Cardiac fibroblast (primary cell): ENCODE measurements at regions not wholly inside any gene's neighbourhood (a gene's known extent, or its start where the extent isn't known, plus 50 kb on each side); places are given as distances from the start of the nearest gene placed in this dataset.

Experiments used
- DNase-seq, 2 donors: peaks; one replicate each; pipeline versions ENCODE4 v3.0.0 to v3.0.0-alpha.2; 2010; ENCODE audit warnings: low read depth in 2 of 2
- H3K4me3 ChIP-seq, 2 donors: replicated peaks in 1 of 2; 1 replicate in 1 of 2; 2 replicates in 1 of 2; pipeline ENCODE4 v1.5.1; 2011; ENCODE audit warnings: low read depth in 2 of 2, low read length in 2 of 2, mild to moderate bottlenecking in 2 of 2, moderate library complexity in 1 of 2
- TF ChIP-seq, protein P1 (sequence below): IDR thresholded peaks from one replicate; pipeline ENCODE4 v1.5.1; 2011; ENCODE audit warnings: low read depth, mild to moderate bottlenecking, low read length, inconsistent platforms

DNA sequence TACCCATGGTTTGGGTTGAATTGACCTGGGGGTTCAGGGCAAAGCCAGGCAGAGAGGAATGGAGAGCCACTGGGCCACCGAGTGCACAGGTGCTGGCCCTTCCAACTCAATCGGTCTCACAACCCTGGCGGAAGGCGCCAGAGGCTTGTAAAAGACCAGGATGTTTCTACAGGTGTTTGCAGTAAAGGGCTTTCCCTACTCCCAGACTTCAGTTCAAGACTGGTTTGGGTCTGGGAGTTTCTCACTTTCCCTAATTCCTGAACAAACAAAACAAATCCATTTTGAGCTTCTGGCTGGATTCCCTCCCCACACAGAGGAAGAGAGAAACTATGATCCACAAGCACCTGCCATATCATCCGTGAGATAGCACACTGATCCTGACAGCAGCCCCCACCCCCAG, 125.2 kb upstream of the KLF4 start:
- no peak overlapping the region for H3K4me3 ChIP-seq
- DNase-seq: no peak
- TF ChIP-seq, protein P1, sequence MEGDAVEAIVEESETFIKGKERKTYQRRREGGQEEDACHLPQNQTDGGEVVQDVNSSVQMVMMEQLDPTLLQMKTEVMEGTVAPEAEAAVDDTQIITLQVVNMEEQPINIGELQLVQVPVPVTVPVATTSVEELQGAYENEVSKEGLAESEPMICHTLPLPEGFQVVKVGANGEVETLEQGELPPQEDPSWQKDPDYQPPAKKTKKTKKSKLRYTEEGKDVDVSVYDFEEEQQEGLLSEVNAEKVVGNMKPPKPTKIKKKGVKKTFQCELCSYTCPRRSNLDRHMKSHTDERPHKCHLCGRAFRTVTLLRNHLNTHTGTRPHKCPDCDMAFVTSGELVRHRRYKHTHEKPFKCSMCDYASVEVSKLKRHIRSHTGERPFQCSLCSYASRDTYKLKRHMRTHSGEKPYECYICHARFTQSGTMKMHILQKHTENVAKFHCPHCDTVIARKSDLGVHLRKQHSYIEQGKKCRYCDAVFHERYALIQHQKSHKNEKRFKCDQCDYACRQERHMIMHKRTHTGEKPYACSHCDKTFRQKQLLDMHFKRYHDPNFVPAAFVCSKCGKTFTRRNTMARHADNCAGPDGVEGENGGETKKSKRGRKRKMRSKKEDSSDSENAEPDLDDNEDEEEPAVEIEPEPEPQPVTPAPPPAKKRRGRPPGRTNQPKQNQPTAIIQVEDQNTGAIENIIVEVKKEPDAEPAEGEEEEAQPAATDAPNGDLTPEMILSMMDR: no peak

DNA sequence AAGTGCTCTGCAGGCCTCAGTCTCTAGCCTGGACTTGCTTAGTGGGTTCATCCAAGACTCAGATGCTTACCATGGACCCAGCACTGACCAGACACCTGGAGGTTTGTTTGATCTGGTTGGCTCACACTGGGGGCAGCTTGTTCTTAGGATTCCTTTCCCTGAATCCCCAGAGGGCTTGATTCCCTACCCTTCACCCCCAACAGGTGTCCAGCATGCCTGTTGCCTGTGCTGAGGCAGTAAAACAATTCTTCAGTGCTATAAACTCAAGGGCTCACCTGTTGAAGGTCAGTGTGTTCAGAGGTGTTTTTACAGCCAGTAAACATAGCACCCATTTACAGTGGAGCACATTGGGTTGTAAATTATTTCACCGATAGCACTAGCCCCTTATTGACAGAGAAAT, 123.8 kb upstream of the KLF4 start:
- TF ChIP-seq, protein P1: no peak
- H3K4me3 ChIP-seq: no peak overlapping the region
- DNase-seq: no peak

DNA sequence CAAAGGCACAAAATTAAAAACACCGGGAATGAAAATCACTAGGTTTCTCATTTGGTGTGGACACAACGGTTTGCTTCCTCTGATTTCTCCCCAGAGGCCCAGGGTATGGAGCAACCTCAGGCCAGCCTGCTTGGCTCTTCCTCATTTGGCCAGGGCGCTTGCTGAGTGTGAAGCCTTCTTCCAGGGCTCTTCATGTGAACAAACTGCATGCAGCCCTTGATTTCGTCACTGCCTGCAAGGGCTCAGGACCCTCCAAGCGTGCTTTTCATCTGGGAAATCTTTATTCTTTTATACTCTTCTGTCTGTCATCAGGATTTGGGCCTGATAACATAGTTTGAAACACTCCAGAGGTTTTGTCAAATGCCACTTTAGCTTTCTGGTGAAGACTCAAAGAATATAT, 122.6 kb upstream of the KLF4 start:
- peak; percentile 48 to 82 for DNase-seq
- TF ChIP-seq, protein P1: no peak
- H3K4me3 ChIP-seq: no peak overlapping the region

DNA sequence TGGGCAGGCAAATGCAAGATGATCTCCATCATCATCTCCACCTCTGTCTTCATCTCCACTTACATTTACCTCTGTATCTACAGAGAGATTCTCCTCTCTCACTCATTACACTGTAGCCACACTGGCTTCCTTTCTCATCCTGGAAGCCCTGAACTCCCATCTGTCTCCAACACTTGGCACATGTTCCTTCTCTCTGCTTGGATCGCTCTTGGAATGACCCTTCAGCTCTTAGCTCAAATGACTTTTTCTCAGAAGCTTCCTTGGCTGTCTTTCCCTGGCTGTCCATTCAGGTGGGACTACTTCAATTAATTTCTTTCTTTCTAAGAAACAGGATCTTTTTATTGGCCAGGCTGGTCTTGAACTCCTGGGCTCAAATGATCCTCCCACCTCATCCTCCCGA, 120.0 kb upstream of the KLF4 start:
- no peak for DNase-seq
- H3K4me3 ChIP-seq: no peak overlapping the region
- TF ChIP-seq, protein P1: no peak

DNA sequence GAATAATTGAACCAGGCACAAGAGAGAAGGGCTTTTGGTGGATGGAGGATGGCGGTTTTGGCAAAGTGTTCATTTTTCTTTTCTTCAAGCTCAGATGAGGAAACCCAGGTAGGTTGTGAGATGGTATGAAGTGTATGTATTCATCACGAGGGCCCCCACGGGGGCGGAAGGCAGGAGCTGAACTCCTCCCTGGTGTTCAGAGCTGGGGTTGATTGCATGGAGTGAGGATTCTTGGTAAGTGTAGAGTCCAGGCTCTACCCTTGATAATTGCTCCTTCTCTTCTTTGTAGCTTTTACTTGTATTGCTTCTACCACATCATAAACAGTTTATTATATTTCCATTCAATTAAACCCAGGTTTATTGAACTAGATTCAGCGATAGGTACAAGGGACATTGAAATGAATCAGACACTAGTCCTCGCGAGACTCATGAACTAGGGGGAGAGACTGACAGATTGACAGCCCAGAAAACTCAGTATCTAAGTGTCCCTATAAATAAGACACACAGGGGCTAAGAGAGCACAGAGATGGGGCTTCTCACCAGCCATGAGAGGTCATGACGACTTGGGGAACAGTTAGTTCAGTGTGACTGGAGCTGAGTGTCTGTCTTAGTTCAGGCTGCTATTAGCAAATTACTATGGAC, 116.7 kb upstream of the KLF4 start:
- H3K4me3 ChIP-seq: no peak overlapping the region
- TF ChIP-seq, protein P1: no peak
- no peak for DNase-seq

DNA sequence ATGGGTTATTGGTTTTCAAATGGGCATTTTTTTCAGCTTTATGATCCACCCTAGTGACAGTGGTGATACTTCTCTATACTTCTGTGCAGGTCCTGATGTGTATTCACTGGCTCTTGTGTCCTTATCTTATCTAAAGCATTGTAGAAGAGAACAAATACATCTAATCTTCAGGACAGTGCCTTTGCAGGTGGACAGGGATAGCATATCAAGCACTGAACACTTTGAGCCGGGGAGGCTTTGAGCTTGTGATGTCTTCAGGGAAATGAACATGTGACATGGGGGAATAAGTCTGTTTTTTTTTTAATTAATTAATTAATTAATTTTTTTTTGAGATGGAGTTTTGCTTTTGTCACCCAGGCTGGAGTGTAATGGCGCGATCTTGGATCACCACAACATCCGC, 115.5 kb upstream of the KLF4 start:
- TF ChIP-seq, protein P1: no peak
- H3K4me3 ChIP-seq: no peak overlapping the region
- no peak for DNase-seq

DNA sequence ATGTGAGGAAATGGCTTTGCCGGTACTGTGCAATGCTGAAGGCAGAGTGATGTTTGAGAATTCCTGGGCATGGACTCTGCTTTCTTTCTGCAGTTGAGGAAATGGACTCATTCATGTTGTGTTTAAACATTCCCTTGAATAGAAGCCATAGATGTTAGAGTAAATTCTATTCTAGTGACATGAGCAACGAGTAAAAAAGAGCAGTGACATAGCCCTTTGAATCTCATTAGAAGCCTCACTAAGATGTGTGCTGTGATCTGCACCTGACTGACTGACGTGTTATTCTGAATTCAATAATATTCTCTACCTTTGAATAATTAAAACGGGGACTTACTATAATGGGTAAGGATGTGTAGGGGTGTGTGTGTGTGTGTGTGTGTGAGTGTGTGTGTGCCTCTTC, 113.7 kb upstream of the KLF4 start:
- no peak overlapping the region for H3K4me3 ChIP-seq
- no peak for DNase-seq
- TF ChIP-seq, protein P1: no peak
